Spleen (tissue), 11 donors: ENCODE measurements at regions not wholly inside any gene's neighbourhood (a gene's known extent, or its start where the extent isn't known, plus 50 kb on each side); places are given as distances from the start of the nearest gene placed in this dataset.

Experiments used
- DNase-seq: peaks from one replicate; pipeline ENCODE4 v3.0.0-alpha.2; 2020
- H3K27ac ChIP-seq, 8 donors: fragments of 200-600 bp; sonication (generic) in 7 of 8; 1 replicate in 4 of 8; 2 replicates in 4 of 8; pipeline versions ENCODE4 v1.5.0 to v1.8.0; 2016 to 2021; ENCODE audit warnings: inconsistent platforms in 4 of 8, mild to moderate bottlenecking in 4 of 8, moderate library complexity in 1 of 8
- H3K27me3 ChIP-seq, 7 donors: fragments of 200-600 bp; sonication (generic) in 6 of 7; replicated peaks in 1 of 7; 1 replicate in 4 of 7; 2 replicates in 3 of 7; pipeline versions ENCODE4 v1.5.0 to v1.8.0; 2016 to 2021; ENCODE audit warnings: inconsistent platforms in 3 of 7, mild to moderate bottlenecking in 1 of 7
- H3K36me3 ChIP-seq, 6 donors: fragments of 200-600 bp; sonication (generic) in 5 of 6; 1 replicate in 4 of 6; 2 replicates in 2 of 6; pipeline versions ENCODE4 v1.5.0 to v1.8.0; 2016 to 2021; ENCODE audit warnings: inconsistent platforms in 2 of 6
- H3K4me1 ChIP-seq, 6 donors: fragments of 200-600 bp; sonication (generic) in 5 of 6; 1 replicate in 3 of 6; 2 replicates in 3 of 6; pipeline versions ENCODE4 v1.5.0 to v1.8.0; 2016 to 2021; ENCODE audit warnings: inconsistent platforms in 3 of 6
- H3K4me3 ChIP-seq, 8 donors: fragments of 200-600 bp; sonication (generic) in 7 of 8; 1 replicate in 4 of 8; 2 replicates in 4 of 8; pipeline versions ENCODE4 v1.5.0 to v1.8.0; 2016 to 2021; ENCODE audit warnings: inconsistent platforms in 4 of 8, mild to moderate bottlenecking in 4 of 8, moderate library complexity in 2 of 8
- H3K9me3 ChIP-seq, 8 donors: fragments of 200-600 bp; sonication (generic) in 7 of 8; 1 replicate in 4 of 8; 2 replicates in 4 of 8; pipeline versions ENCODE4 v1.5.0 to v1.8.0; 2016 to 2021; ENCODE audit warnings: inconsistent platforms in 4 of 8
- CTCF ChIP-seq, 11 experiments: fragments of 200-600 bp in 7 of 11; fragments of 450-650 bp in 4 of 11; sonication (generic) in 4 of 11; IDR thresholded peaks in 8 of 11; conservative IDR thresholded peaks in 3 of 11; 1 replicate in 7 of 11; 2 replicates in 4 of 11; pipeline versions ENCODE4 v1.4.0 to v1.8.0; 2016 to 2021; ENCODE audit warnings: antibody characterized with exemption in 11 of 11, inconsistent platforms in 4 of 11, mild to moderate bottlenecking in 1 of 11
- POLR2A ChIP-seq, 3 donors: fragments of 450-650 bp; IDR thresholded peaks; one replicate each; pipeline ENCODE4 v1.5.1; 2017; ENCODE audit warnings: antibody characterized with exemption in 3 of 3, mild to moderate bottlenecking in 1 of 3
- POLR2AphosphoS5 ChIP-seq, 3 donors: sonication (generic); formaldehyde crosslinking; IDR thresholded peaks; one replicate each; pipeline ENCODE4 v1.5.1; 2017; ENCODE audit warnings: antibody characterized with exemption in 3 of 3
- WGBS, 5 donors: extraction: QIAGEN DNeasy Blood & Tissue Kit in 3 of 5; methylation state at CpG; one replicate each; pipeline versions ENCODE4 v1.1.5 to v1.1.7; 2013 to 2018; 5-methylcytosine and 5-hydroxymethylcytosine counted together
- intact Hi-C: fragments of 100-400 bp; cut with DNase I; formaldehyde crosslinking; loops from one replicate; pipeline ENCODE4 v1.15.0; 2023; ENCODE audit warnings: low total_unique reads
- donor health status: healthy with polysubstance abuse.
- donor health status: DM: no; HTN: no; CAD: no; lungs with moderate emphysema.
- donor health status: DM: no; HTN: no; CAD: no.
- donor health status: Bipolar disorder and iron deficiency.
- donor health status: healthy.
- donor health status: DM: no; HTN: no; CAD: no.
- donor health status: DM: yes; HTN: yes; CAD: no.

GRCh38 chr15:49748791-49749190, 127.9 kb downstream of the DTWD1 start:
- H3K27me3 ChIP-seq: no peaks in the 10 kb centered on the region
- H3K4me1 ChIP-seq: no peaks in the 10 kb centered on the region
- no peak for DNase-seq
- no peak overlapping the region for H3K4me3 ChIP-seq
- no peaks in the 10 kb centered on the region for H3K9me3 ChIP-seq
- H3K27ac ChIP-seq: no peak overlapping the region
- 78 to 94% (median 87%) methylated on average over 2 of the region's 2 CpGs for WGBS, 5 donors
- intact Hi-C loops: no loop called here
- H3K36me3 ChIP-seq: no peaks in the 10 kb centered on the region
- TF ChIP-seq CTCF (IDR thresholded peaks at IDR 0.05 in 8 of 11, conservative IDR thresholded peaks at IDR 0.05 in 3 of 11): no peak

- H3K4me1 ChIP-seq: no peaks in the 10 kb centered on the region
- TF ChIP-seq CTCF (IDR thresholded peaks at IDR 0.05 in 8 of 11, conservative IDR thresholded peaks at IDR 0.05 in 3 of 11) (no peak), POLR2AphosphoS5 (IDR thresholded peaks at IDR 0.05) (no peak), POLR2A (IDR thresholded peaks at IDR 0.05) (no peak)
- H3K4me3 ChIP-seq: no peak overlapping the region
- H3K27me3 ChIP-seq: no peaks in the 10 kb centered on the region
- no peak for DNase-seq
- H3K36me3 ChIP-seq: no peaks in the 10 kb centered on the region
- no peak overlapping the region for H3K27ac ChIP-seq
- H3K9me3 ChIP-seq: no peaks in the 10 kb centered on the region
- intact Hi-C loops: no loop called here
Observed at GRCh38 chr15:49750553-49750952, 129.7 kb downstream of the DTWD1 start.

- intact Hi-C loops: no loop called here
- no peak for DNase-seq
- TF ChIP-seq CTCF (IDR thresholded peaks at IDR 0.05 in 8 of 11, conservative IDR thresholded peaks at IDR 0.05 in 3 of 11) (no peak), POLR2AphosphoS5 (IDR thresholded peaks at IDR 0.05) (no peak), POLR2A (IDR thresholded peaks at IDR 0.05) (no peak)
- H3K27me3 ChIP-seq: no peaks in the 10 kb centered on the region
- H3K4me3 ChIP-seq: no peak overlapping the region
- no peaks in the 10 kb centered on the region for H3K4me1 ChIP-seq
- no peak overlapping the region for H3K27ac ChIP-seq
- 57 to 84% (median 65%) methylated on average over 3 of the region's 3 CpGs for WGBS, 5 donors
- no peaks in the 10 kb centered on the region for H3K9me3 ChIP-seq
- H3K36me3 ChIP-seq: no peaks in the 10 kb centered on the region
Observed at GRCh38 chr15:49751191-49751590, 130.3 kb downstream of the DTWD1 start.

DNA sequence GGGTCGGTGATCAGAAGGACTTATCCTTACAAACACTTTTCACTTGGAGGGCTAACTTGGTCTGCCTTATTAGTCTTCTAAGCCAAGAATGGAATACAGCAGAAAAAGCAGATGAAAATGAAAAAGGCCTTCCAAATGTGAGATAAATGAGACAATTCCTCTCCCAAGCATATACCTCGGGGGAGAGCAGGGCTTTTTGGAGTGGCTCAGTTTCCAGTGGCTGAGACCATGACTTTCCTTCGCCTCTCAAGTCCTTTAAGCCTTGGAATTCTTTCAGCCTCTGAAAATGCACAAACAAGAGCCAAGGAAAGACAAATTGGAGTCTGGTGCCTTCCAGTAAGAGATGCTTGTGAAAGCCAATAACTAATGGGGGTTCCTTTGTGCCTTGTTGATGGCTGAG, 130.9 kb downstream of the DTWD1 start:
- Histone ChIP-seq H3K27me3 (no peaks in the 10 kb centered on the region), H3K36me3 (no peaks in the 10 kb centered on the region), H3K4me3 (no peak overlapping the region), H3K9me3 (no peaks in the 10 kb centered on the region), H3K27ac (no peak overlapping the region), H3K4me1 (no peaks in the 10 kb centered on the region)
- intact Hi-C loops: no loop called here
- 69 to 86% (median 83%) methylated on average over 3 of the region's 3 CpGs for WGBS, 5 donors
- DNase-seq: no peak
- no peak for TF ChIP-seq POLR2AphosphoS5 (IDR thresholded peaks at IDR 0.05)
- TF ChIP-seq POLR2A (IDR thresholded peaks at IDR 0.05): no peak
- TF ChIP-seq CTCF (IDR thresholded peaks at IDR 0.05 in 8 of 11, conservative IDR thresholded peaks at IDR 0.05 in 3 of 11): no peak
